Adrenal gland (tissue), 9 donors: ENCODE measurements at regions not wholly inside any gene's neighbourhood (a gene's known extent, or its start where the extent isn't known, plus 50 kb on each side); places are given as distances from the start of the nearest gene placed in this dataset.

Experiments
- DNase-seq, 7 donors: peaks; one replicate each; pipeline ENCODE4 v3.0.0-alpha.2; 2019 to 2020
- H3K27ac ChIP-seq, 5 donors: fragments of 200-600 bp; sonication (generic) in 4 of 5; 1 replicate in 3 of 5; 2 replicates in 2 of 5; pipeline versions ENCODE4 v1.5.1 to v1.8.0; 2016 to 2020; ENCODE audit warnings: mild to moderate bottlenecking in 1 of 5
- H3K27me3 ChIP-seq: fragments of 200-600 bp; 2 replicates; pipeline ENCODE4 v1.8.0; 2021
- H3K36me3 ChIP-seq, 2 donors: fragments of 200-600 bp; replicated peaks in 1 of 2; 1 replicate in 1 of 2; 2 replicates in 1 of 2; pipeline versions ENCODE4 v1.5.1 to v1.8.0; 2018 to 2022
- H3K4me1 ChIP-seq, 2 donors: fragments of 200-600 bp; replicated peaks in 1 of 2; 1 replicate in 1 of 2; 2 replicates in 1 of 2; pipeline versions ENCODE4 v1.5.1 to v1.8.0; 2018 to 2021
- H3K4me3 ChIP-seq, 4 donors: fragments of 200-600 bp; sonication (generic) in 3 of 4; one replicate each; pipeline ENCODE4 v1.5.1; 2016 to 2018
- H3K9me3 ChIP-seq, 3 donors: fragments of 200-600 bp; sonication (generic) in 1 of 3; replicated peaks in 1 of 3; 1 replicate in 2 of 3; 2 replicates in 1 of 3; pipeline versions ENCODE4 v1.5.1 to v1.8.0; 2016 to 2021
- CTCF ChIP-seq, 6 experiments: fragments of 450-650 bp in 4 of 6; fragments of 200-600 bp in 2 of 6; sonication (generic) in 1 of 6; IDR thresholded peaks; 1 replicate in 5 of 6; 2 replicates in 1 of 6; pipeline versions ENCODE4 v1.5.1 to v1.8.0; 2016 to 2021; ENCODE audit warnings: antibody characterized with exemption in 6 of 6, mild to moderate bottlenecking in 2 of 6, moderate library complexity in 1 of 6
- POLR2A ChIP-seq, 2 donors: fragments of 450-650 bp; IDR thresholded peaks; one replicate each; pipeline ENCODE4 v1.6.1; 2017; ENCODE audit warnings: antibody characterized with exemption in 2 of 2, mild to moderate bottlenecking in 2 of 2, moderate library complexity in 1 of 2
- WGBS, 4 donors: extraction: QIAGEN DNeasy Blood & Tissue Kit in 2 of 4; methylation state at CpG; one replicate each; pipeline versions ENCODE4 v1.1.5 to v1.1.7; 2013 to 2017; 5-methylcytosine and 5-hydroxymethylcytosine counted together
- intact Hi-C, 2 donors: fragments of 100-400 bp; cut with DNase I; formaldehyde crosslinking; loops; one replicate each; pipeline versions ENCODE4 v1.14.1 to v1.15.0; 2022 to 2023
- donor health status: healthy with polysubstance abuse.
- donor health status: Bipolar disorder and iron deficiency.
- donor health status: DM: yes; HTN: yes; CAD: no.
- donor health status: DM: no; HTN: no; CAD: no.
- donor health status: DM: no; HTN: no; CAD: no.

- Histone ChIP-seq H3K4me3 (no peak overlapping the region), H3K27ac (no peak overlapping the region), H3K9me3 (no peaks in the 10 kb centered on the region), H3K36me3 (no peaks in the 10 kb centered on the region), H3K27me3 (no peaks in the 10 kb centered on the region), H3K4me1 (no peaks in the 10 kb centered on the region)
- TF ChIP-seq POLR2A (IDR thresholded peaks at IDR 0.05) (no peak), CTCF (IDR thresholded peaks at IDR 0.05) (no peak)
- DNase-seq, result no peak
- intact Hi-C loops, result no loop called here
- 65 to 75% (median 72%) methylated on average over 3 of the region's 3 CpGs for WGBS, 4 donors
Observed at GRCh38 chr18:67108894-67109293, 407.6 kb downstream of the DSEL start.

- H3K27ac ChIP-seq, result no peak overlapping the region
- H3K9me3 ChIP-seq, result no peaks in the 10 kb centered on the region
- no peak for TF ChIP-seq POLR2A (IDR thresholded peaks at IDR 0.05)
- TF ChIP-seq CTCF (IDR thresholded peaks at IDR 0.05), result peak; percentile 58 to 78 (median 68)
- peak; percentile 22 to 91 (median 68) for DNase-seq
- intact Hi-C loops, result loop anchor here (5.0 kb wide), 1 partner anchor 98 kb away; no protein-coding TSS in a partner anchor
- H3K36me3 ChIP-seq, result no peaks in the 10 kb centered on the region
- no peak overlapping the region for H3K4me3 ChIP-seq
- H3K27me3 ChIP-seq, result no peaks in the 10 kb centered on the region
- no peaks in the 10 kb centered on the region for H3K4me1 ChIP-seq
- 34 to 40% (median 38%) methylated on average over 7 of the region's 7 CpGs for WGBS, 4 donors
Observed at GRCh38 chr18:67104700-67105284, 411.7 kb downstream of the DSEL start.

GRCh38 chr18:67094123-67094522 lies 422.4 kb downstream of the DSEL start:
- H3K9me3 ChIP-seq, result no peaks in the 10 kb centered on the region
- no peak overlapping the region for H3K27ac ChIP-seq
- 75 to 84% (median 79%) methylated on average over 2 of the region's 2 CpGs for WGBS, 4 donors
- intact Hi-C loops, result no loop called here
- TF ChIP-seq CTCF (IDR thresholded peaks at IDR 0.05) (no peak), POLR2A (IDR thresholded peaks at IDR 0.05) (no peak)
- no peak for DNase-seq
- no peaks in the 10 kb centered on the region for H3K36me3 ChIP-seq
- no peak overlapping the region for H3K4me3 ChIP-seq
- H3K27me3 ChIP-seq, result no peaks in the 10 kb centered on the region
- no peaks in the 10 kb centered on the region for H3K4me1 ChIP-seq

GRCh38 chr18:67092141-67092540 lies 424.4 kb downstream of the DSEL start:
- H3K27ac ChIP-seq, result no peak overlapping the region
- intact Hi-C loops, result no loop called here
- no peaks in the 10 kb centered on the region for H3K27me3 ChIP-seq
- no peak overlapping the region for H3K4me3 ChIP-seq
- DNase-seq, result no peak
- TF ChIP-seq CTCF (IDR thresholded peaks at IDR 0.05), result no peak
- no peaks in the 10 kb centered on the region for H3K36me3 ChIP-seq
- 42 to 77% (median 56%) methylated on average over 1 of the region's 1 CpG for WGBS, 4 donors
- no peaks in the 10 kb centered on the region for H3K9me3 ChIP-seq
- no peaks in the 10 kb centered on the region for H3K4me1 ChIP-seq
